DMS53 treated with DMSO at 0.1 percent for 48 hours (cell line): ENCODE measurements at regions not wholly inside any gene's neighbourhood (a gene's known extent, or its start where the extent isn't known, plus 50 kb on each side); places are given as distances from the start of the nearest gene placed in this dataset.
A peak's percentile ranks its signal among the peaks of the same experiment; 100 is the strongest.

ENCODE experiments used
- DNase-seq: peaks from one replicate; lab custom pipeline; 2025; ENCODE audit not compliant: unreplicated experiment; lab: John Stamatoyannopoulos, UW

GRCh38 chr20:20888266-20888656, 175.8 kb upstream of the RALGAPA2 start:
- DNase-seq = no peak

- no peak for DNase-seq
Measured at GRCh38 chr20:20887593-20888265, 175.3 kb upstream of the RALGAPA2 start.

DNA sequence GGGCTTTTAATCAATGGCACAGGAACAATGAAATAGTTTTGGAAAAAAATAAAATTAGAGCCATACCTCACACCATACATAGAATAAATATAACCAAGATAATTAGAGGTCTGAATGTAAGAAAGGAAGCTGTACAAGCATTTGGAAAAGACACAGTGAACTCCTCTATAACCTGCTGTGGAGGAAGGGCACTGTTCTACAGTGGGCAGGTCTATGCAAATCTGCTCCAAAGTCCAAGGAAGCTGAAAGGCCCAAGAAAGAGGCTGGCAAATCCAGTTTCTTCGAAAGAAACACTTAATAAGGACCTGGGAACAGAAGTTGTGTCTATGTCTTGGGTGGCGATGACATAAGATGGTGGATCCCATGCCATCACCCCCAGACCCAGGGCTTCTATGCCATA, 169.4 kb upstream of the RALGAPA2 start:
- DNase-seq = no peak

DNA sequence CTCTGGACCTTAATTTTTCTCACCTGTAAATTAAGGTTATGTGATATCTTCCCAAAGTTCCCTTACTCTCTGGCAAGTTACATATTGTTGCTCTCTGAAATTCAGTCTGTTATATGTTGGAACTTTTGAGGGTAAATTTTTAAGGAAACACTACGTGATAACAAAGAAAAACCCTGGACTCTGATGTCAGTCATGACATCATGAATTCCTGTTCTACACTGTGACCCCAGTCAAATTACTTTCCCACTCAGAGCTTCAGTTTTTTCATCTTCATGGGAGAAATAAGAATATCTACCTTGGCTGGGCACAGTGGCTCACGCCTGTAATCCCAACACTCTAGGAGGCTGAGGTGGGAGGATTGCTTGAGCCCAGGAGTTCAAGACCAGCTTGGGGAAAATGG, 164.6 kb upstream of the RALGAPA2 start:
- DNase-seq = no peak

- DNase-seq = no peak
Measured at GRCh38 chr20:20875716-20876115, 163.3 kb upstream of the RALGAPA2 start.

- DNase-seq = no peak
Measured at GRCh38 chr20:20872428-20872827, 160.0 kb upstream of the RALGAPA2 start.

- DNase-seq = no peak
Measured at GRCh38 chr20:20869161-20869775, 156.8 kb upstream of the RALGAPA2 start.

- DNase-seq = no peak
Measured at GRCh38 chr20:20864351-20865096, 152.1 kb upstream of the RALGAPA2 start.

- peak; percentile 62 for DNase-seq
Measured at GRCh38 chr20:20860078-20860806, 147.8 kb upstream of the RALGAPA2 start.

DNA sequence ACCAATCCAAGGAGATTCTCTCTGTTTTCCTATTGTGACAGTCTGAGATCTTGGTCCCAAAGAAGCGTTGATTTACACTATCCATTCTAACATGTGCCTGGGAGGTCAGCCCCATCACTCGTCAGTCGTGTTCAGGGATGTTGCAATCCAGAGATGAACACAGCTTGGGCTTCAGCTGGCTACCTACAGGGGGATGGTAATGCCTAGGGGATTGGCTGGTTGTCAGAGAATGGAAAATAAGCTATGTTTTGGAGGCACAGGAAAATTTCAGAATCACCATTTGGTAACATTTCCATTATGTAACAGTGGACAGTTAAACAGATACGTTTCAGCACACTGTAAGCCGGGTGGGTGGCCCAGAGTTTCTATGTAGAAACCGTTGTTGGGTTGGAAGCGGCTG, 147.1 kb upstream of the RALGAPA2 start:
- DNase-seq = no peak

GRCh38 chr20:20856956-20857355, 144.5 kb upstream of the RALGAPA2 start:
- DNase-seq = no peak

DNA sequence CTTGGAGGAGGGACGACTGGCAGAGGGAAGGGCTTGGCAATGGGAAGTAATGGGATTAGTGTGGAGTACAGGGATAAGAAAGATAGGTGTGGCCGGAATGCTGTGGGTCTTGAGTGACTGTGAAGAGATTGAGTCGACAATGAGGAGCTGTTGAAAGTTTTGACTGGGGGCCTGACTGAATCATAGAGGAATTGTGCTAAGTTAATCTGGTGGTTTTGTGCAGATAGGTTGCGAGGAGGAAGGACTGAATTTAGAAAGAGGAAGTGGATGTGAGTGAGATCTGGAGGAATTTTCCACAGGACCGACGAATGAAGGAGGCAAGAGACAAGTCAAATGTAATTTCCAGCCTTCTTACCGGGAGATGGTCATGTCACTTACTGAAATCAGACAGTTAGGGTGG, 143.9 kb upstream of the RALGAPA2 start:
- DNase-seq = no peak

- DNase-seq = no peak
Measured at GRCh38 chr20:20851385-20851784, 138.9 kb upstream of the RALGAPA2 start.

DNA sequence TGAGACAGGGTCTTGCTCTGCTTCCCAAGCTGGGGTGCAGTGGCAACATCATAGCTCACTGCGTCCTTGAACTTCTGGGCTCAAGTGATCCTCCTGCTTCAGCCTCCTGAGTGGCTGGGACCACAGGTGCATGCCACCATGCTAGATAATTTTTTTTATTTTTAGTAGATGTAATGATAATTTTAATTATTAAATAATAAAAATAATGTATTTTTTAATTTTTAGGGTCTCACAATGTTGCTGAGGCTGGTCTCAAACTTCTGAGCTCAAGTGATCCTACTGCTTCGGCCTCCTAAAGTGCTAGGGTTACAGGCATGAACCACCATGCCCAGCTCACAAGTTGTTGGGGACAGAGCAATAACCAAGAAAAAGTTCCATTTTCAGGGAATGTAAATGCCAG, 138.0 kb upstream of the RALGAPA2 start:
- DNase-seq = no peak

GRCh38 chr20:20849161-20849560, 136.7 kb upstream of the RALGAPA2 start:
- no peak for DNase-seq

DNA sequence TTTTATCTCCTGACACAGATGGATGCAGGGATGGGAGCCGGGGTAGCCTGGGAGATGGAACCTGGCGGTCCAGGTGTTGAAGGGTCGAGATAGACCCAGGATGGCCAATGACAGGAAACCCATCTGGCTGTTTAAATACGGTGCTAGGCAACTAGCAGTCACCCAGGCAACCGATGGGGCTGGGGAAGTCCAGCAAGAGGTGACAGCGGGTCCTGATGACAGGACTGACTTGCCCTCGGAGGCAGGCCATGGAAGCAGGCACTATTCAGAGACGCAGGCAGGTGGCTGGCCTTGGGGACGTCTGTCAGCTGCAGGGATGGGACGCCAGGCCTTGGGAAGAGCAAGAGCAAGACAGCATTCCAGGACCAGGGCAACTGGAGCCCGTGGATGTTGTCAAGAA, 135.4 kb upstream of the RALGAPA2 start:
- no peak for DNase-seq

GRCh38 chr20:20843982-20844381, 131.5 kb upstream of the RALGAPA2 start:
- no peak for DNase-seq

GRCh38 chr20:20839771-20840170, 127.3 kb upstream of the RALGAPA2 start:
- no peak for DNase-seq

DNA sequence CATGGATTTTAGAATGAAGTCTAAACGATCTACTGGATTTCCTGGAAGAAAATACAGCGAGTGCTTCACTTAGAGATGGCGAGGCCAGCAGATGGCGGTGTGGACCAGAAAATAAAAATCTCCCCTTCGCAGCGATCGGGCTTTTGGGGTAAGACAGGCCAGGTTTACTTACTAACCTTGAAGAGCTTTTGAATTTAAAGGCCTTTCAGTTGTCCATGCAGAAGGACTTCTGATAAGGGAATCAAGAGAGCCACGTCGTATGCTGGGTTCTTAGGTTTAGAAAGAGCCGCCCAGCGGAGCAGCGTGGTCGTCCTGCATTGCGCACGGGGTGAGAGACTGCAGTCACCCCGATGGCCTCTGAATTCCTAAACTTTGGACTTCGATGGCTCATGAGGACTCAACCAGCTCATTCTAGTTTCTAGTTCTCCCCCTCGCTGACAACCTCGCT, 125.2 kb upstream of the RALGAPA2 start:
- peak; percentile 20 for DNase-seq

GRCh38 chr20:20836836-20837235, 124.4 kb upstream of the RALGAPA2 start:
- DNase-seq = no peak

- DNase-seq = no peak
Measured at GRCh38 chr20:20835897-20836296, 123.5 kb upstream of the RALGAPA2 start.

DNA sequence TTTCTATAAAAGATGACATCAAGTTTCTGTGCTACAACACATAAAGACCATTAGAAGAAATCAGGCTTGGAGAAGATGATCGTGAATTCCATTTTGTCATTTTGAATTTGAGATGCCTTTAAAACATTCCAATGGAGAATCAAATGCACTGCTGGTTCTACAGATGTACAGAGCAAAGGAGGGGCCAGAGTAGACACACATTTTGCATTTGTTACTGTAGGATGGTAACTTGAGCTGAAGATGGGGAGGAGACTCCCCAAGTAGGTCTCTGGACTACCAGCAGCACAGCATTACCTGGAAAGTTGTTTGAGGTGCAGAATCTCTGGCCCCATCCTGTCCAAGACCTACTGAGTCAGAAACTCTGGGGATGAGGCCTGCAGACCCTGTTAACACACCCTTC, 121.6 kb upstream of the RALGAPA2 start:
- DNase-seq = no peak
